Neural cell (in vitro differentiated cells): ENCODE measurements at regions not wholly inside any gene's neighbourhood (a gene's known extent, or its start where the extent isn't known, plus 50 kb on each side); places are given as distances from the start of the nearest gene placed in this dataset.

Source experiments
- H2AFZ ChIP-seq: fragments of 200-600, 300-800 bp; sonication (generic), shearing (Covaris generic); 2 replicates; pipeline ENCODE4 v1.6.0; 2014; ENCODE audit warnings: low read depth, mild to moderate bottlenecking, antibody characterized with exemption, low read length, moderate library complexity
- H3F3A ChIP-seq: fragments of 200-600 bp; shearing (Covaris generic); 2 replicates; pipeline ENCODE4 v1.6.1; 2016; ENCODE audit warnings: mild to moderate bottlenecking, moderate library complexity, mixed read lengths, antibody characterized with exemption, low read length; ENCODE audit not compliant: insufficient read depth, poor library complexity, severe bottlenecking
- H3K27ac ChIP-seq: fragments of 200-600, 300-800 bp; sonication (generic), shearing (Covaris generic); 2 replicates; pipeline ENCODE4 v1.5.1; 2014; ENCODE audit warnings: mild to moderate bottlenecking, low read length, moderate library complexity
- H3K27me3 ChIP-seq: fragments of 300-800, 200-600 bp; sonication (generic), shearing (Covaris generic); 2 replicates; pipeline ENCODE4 v1.6.0; 2014; ENCODE audit warnings: mild to moderate bottlenecking, low read depth, low read length, moderate library complexity; ENCODE audit not compliant: insufficient read depth
- H3K36me3 ChIP-seq: fragments of 300-800, 200-600 bp; sonication (generic), shearing (Covaris generic); 2 replicates; pipeline ENCODE4 v1.5.1; 2014; ENCODE audit warnings: mild to moderate bottlenecking, antibody characterized with exemption, low read length, moderate library complexity; ENCODE audit not compliant: insufficient read depth
- H3K4me2 ChIP-seq: fragments of 300-800, 200-600 bp; sonication (generic), shearing (Covaris generic); 2 replicates; pipeline ENCODE4 v1.6.0; 2014; ENCODE audit warnings: mild to moderate bottlenecking, low read length
- H3K4me3 ChIP-seq: fragments of 300-800, 200-600 bp; sonication (generic), shearing (Covaris generic); 2 replicates; pipeline ENCODE4 v1.5.1; 2014; ENCODE audit warnings: mild to moderate bottlenecking, low read length, moderate library complexity
- H3K79me2 ChIP-seq: fragments of 200-600 bp; shearing (Covaris generic); replicated peaks from 2 replicates; pipeline ENCODE4 v1.6.0; 2014; ENCODE audit warnings: mild to moderate bottlenecking, low read length, moderate library complexity; ENCODE audit not compliant: insufficient read depth
- H3K9ac ChIP-seq: fragments of 300-800, 200-600 bp; sonication (generic), shearing (Covaris generic); 2 replicates; pipeline ENCODE4 v1.6.1; 2016; ENCODE audit warnings: mild to moderate bottlenecking, low read length, mixed read lengths
- H3K9me2 ChIP-seq: fragments of 200-600 bp; shearing (Covaris generic); 2 replicates; pipeline ENCODE4 v1.6.1; 2016; ENCODE audit warnings: mild to moderate bottlenecking, low read length, mixed read lengths; ENCODE audit not compliant: insufficient read depth
- H3K9me3 ChIP-seq: fragments of 200-600, 300-800 bp; sonication (generic), shearing (Covaris generic); 2 replicates; pipeline ENCODE4 v1.6.1; 2016; ENCODE audit warnings: mild to moderate bottlenecking, mixed run types, low read length, moderate library complexity, mixed read lengths
- H4K20me1 ChIP-seq: fragments of 200-600 bp; shearing (Covaris generic); 2 replicates; pipeline ENCODE4 v1.6.1; 2016; ENCODE audit warnings: mild to moderate bottlenecking, mixed run types; ENCODE audit not compliant: insufficient read depth
- CTCF ChIP-seq: fragments of 450-650 bp; IDR thresholded peaks from 2 replicates; pipeline ENCODE4 v1.5.1; 2014; ENCODE audit warnings: antibody characterized with exemption, mild to moderate bottlenecking, moderate library complexity; ENCODE audit not compliant: poor library complexity, severe bottlenecking
- EP300 ChIP-seq: fragments of 450-650 bp; conservative IDR thresholded peaks from 2 replicates; pipeline ENCODE4 v1.6.1; 2014; ENCODE audit warnings: antibody characterized with exemption, mild to moderate bottlenecking, moderate library complexity; ENCODE audit not compliant: poor library complexity, severe bottlenecking
- EZH2 ChIP-seq: fragments of 200-600, 300-800 bp; shearing (Covaris generic), sonication (generic); IDR thresholded peaks from 2 replicates; pipeline ENCODE4 v1.6.1; 2014; ENCODE audit warnings: antibody characterized with exemption, low read length, borderline replicate concordance, mild to moderate bottlenecking; ENCODE audit not compliant: insufficient read depth, poor library complexity, severe bottlenecking
- MXI1 ChIP-seq: fragments of 450-650 bp; conservative IDR thresholded peaks from 2 replicates; pipeline ENCODE4 v1.6.1; 2014; ENCODE audit warnings: antibody characterized with exemption, mild to moderate bottlenecking; ENCODE audit not compliant: poor library complexity, severe bottlenecking
- POLR2AphosphoS5 ChIP-seq: IDR thresholded peaks from 2 replicates; pipeline ENCODE4 v1.6.1; 2012
- RAD21 ChIP-seq: fragments of 450-650 bp; conservative IDR thresholded peaks from 2 replicates; pipeline ENCODE4 v1.6.1; 2014; ENCODE audit warnings: antibody characterized with exemption, mild to moderate bottlenecking, moderate library complexity
- SMC3 ChIP-seq: fragments of 450-650 bp; conservative IDR thresholded peaks from 2 replicates; pipeline ENCODE4 v1.6.1; 2014; ENCODE audit warnings: antibody characterized with exemption, mild to moderate bottlenecking, moderate library complexity; ENCODE audit not compliant: poor library complexity
- TAF1 ChIP-seq: IDR thresholded peaks from 2 replicates; pipeline ENCODE4 v1.6.1; 2012; ENCODE audit warnings: low read depth
- TF ChIP-seq, protein P1 (sequence below): IDR thresholded peaks from 2 replicates; pipeline ENCODE4 v1.6.1; 2012; ENCODE audit warnings: borderline replicate concordance

DNA sequence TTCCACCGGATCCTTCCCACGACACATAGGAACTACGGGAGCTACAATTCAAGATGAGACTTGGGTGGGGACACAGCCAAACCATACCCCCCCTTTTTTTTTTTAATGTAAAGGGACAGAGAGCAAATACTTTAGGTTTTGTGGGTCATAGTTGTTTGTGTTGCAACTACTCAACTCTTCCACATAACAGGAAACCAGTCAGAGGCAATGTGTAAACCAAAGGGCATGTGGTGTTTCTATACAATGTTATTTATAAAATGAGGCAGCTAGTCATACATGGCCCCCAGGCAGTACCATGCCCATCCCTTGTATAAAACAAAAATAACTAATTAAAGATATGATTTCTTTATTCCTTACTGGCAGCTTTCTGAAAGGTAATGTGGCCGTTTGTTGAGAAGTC lies 845.4 kb upstream of the ADAMTS5 start:
- Histone ChIP-seq H3K4me3 (no peak overlapping the region), H4K20me1 (no peaks in the 10 kb centered on the region), H3K79me2 (no peaks in the 10 kb centered on the region), H2AFZ (no peak overlapping the region), H3K9ac (no peak overlapping the region), H3K36me3 (no peaks in the 10 kb centered on the region), H3K9me2 (no peaks in the 10 kb centered on the region), H3F3A (no peaks in the 10 kb centered on the region), H3K4me2 (no peak overlapping the region), H3K9me3 (no peaks in the 10 kb centered on the region), H3K27me3 (no peaks in the 10 kb centered on the region), H3K27ac (no peak overlapping the region)
- TF ChIP-seq SMC3 (no peak), TAF1 (no peak), EP300 (no peak), MXI1 (no peak), POLR2AphosphoS5 (no peak), RAD21 (no peak), CTCF (no peak), EZH2 (no peak)
- TF ChIP-seq, protein P1, sequence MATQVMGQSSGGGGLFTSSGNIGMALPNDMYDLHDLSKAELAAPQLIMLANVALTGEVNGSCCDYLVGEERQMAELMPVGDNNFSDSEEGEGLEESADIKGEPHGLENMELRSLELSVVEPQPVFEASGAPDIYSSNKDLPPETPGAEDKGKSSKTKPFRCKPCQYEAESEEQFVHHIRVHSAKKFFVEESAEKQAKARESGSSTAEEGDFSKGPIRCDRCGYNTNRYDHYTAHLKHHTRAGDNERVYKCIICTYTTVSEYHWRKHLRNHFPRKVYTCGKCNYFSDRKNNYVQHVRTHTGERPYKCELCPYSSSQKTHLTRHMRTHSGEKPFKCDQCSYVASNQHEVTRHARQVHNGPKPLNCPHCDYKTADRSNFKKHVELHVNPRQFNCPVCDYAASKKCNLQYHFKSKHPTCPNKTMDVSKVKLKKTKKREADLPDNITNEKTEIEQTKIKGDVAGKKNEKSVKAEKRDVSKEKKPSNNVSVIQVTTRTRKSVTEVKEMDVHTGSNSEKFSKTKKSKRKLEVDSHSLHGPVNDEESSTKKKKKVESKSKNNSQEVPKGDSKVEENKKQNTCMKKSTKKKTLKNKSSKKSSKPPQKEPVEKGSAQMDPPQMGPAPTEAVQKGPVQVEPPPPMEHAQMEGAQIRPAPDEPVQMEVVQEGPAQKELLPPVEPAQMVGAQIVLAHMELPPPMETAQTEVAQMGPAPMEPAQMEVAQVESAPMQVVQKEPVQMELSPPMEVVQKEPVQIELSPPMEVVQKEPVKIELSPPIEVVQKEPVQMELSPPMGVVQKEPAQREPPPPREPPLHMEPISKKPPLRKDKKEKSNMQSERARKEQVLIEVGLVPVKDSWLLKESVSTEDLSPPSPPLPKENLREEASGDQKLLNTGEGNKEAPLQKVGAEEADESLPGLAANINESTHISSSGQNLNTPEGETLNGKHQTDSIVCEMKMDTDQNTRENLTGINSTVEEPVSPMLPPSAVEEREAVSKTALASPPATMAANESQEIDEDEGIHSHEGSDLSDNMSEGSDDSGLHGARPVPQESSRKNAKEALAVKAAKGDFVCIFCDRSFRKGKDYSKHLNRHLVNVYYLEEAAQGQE: no peak

DNA sequence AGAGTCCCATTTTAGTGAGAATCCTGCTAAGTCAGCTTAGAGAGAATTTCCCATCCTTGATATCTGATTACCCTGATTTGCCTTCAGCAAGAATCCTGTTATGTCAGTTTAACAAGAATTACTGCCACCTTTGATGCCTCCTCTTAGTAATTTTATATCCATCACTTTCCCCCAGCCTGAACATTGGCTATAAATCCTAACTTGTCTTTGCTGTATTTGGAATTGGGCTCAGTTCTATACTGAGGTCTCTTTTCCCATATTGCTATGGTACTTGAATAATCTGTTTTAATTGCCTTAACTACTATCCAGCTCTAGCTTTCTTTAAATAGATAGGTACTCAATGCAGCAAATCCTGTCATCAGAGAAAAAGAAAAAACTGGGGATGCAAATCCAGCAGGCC lies 842.0 kb upstream of the ADAMTS5 start:
- TF ChIP-seq RAD21 (no peak), EP300 (no peak), EZH2 (no peak)
- H3F3A ChIP-seq: no peaks in the 10 kb centered on the region
- no peaks in the 10 kb centered on the region for H3K36me3 ChIP-seq
- no peak overlapping the region for H2AFZ ChIP-seq
- H3K9ac ChIP-seq: no peak overlapping the region
- H4K20me1 ChIP-seq: no peaks in the 10 kb centered on the region
- no peaks in the 10 kb centered on the region for H3K79me2 ChIP-seq
- no peaks in the 10 kb centered on the region for H3K9me3 ChIP-seq
- H3K4me2 ChIP-seq: no peak overlapping the region
- no peak overlapping the region for H3K4me3 ChIP-seq
- no peaks in the 10 kb centered on the region for H3K9me2 ChIP-seq
- H3K27me3 ChIP-seq: no peaks in the 10 kb centered on the region
- no peak overlapping the region for H3K27ac ChIP-seq

- H3K27me3 ChIP-seq: no peaks in the 10 kb centered on the region
- no peaks in the 10 kb centered on the region for H3K9me2 ChIP-seq
- no peak overlapping the region for H3K9ac ChIP-seq
- no peak for TF ChIP-seq POLR2AphosphoS5
- TF ChIP-seq, protein P1: no peak
- TF ChIP-seq MXI1: no peak
- no peak overlapping the region for H2AFZ ChIP-seq
- no peak overlapping the region for H3K4me3 ChIP-seq
- H3K27ac ChIP-seq: no peak overlapping the region
- H3K4me2 ChIP-seq: no peak overlapping the region
- H4K20me1 ChIP-seq: no peaks in the 10 kb centered on the region
- H3K36me3 ChIP-seq: no peaks in the 10 kb centered on the region
- H3K79me2 ChIP-seq: no peaks in the 10 kb centered on the region
- H3K9me3 ChIP-seq: no peaks in the 10 kb centered on the region
- H3F3A ChIP-seq: no peaks in the 10 kb centered on the region
Observed at GRCh38 chr21:27807596-27807995, 840.7 kb upstream of the ADAMTS5 start.
